BE2C (cell line): ENCODE measurements at regions not wholly inside any gene's neighbourhood (a gene's known extent, or its start where the extent isn't known, plus 50 kb on each side); places are given as distances from the start of the nearest gene placed in this dataset.
A peak's percentile ranks its signal among the peaks of the same experiment; 100 is the strongest.
"Not testable (repeated sequence)": the region's sequence is repeated elsewhere in the genome, so short reads cannot be mapped to it uniquely, and the experiment has no call there.

ENCODE experiments used
- DNase-seq: peaks from one replicate; pipeline ENCODE4 v3.0.0-alpha.2; 2020
- H3K27me3 ChIP-seq: fragments of 250-450 bp; sonication (Bioruptor Pico); 2 replicates; pipeline ENCODE4 v1.5.1; 2020; ENCODE audit warnings: mild to moderate bottlenecking
- H3K36me3 ChIP-seq: fragments of 250-450 bp; sonication (Bioruptor Pico); 2 replicates; pipeline ENCODE4 v1.5.1; 2020; ENCODE audit warnings: mild to moderate bottlenecking
- H3K4me1 ChIP-seq: fragments of 250-450 bp; sonication (Bioruptor Pico); 2 replicates; pipeline ENCODE4 v1.5.1; 2020
- H3K4me3 ChIP-seq: 2 replicates; pipeline ENCODE4 v1.5.1; 2011; ENCODE audit warnings: low read depth, low read length
- H3K9me3 ChIP-seq: fragments of 250-450 bp; sonication (Bioruptor Pico); 2 replicates; pipeline ENCODE4 v1.5.1; 2020
- CTCF ChIP-seq: IDR thresholded peaks from 2 replicates; pipeline ENCODE4 v1.5.1; 2012; ENCODE audit warnings: mild to moderate bottlenecking, low read depth, low read length

- no peaks in the 10 kb centered on the region for H3K27me3 ChIP-seq
- no peaks in the 10 kb centered on the region for H3K4me1 ChIP-seq
- no peaks in the 10 kb centered on the region for H3K9me3 ChIP-seq
- no peaks in the 10 kb centered on the region for H3K36me3 ChIP-seq
- no peak for TF ChIP-seq CTCF
- no peak overlapping the region for H3K4me3 ChIP-seq
- no peak for DNase-seq
Measured at GRCh38 chr4:94015956-94016355, 187.4 kb downstream of the ATOH1 start.

- TF ChIP-seq CTCF: peak; percentile 17; the same call in 1 of the 2 replicates
- Histone ChIP-seq H3K4me1 (peaks cover 11% of the 10 kb centered on the region), H3K27me3 (no peaks in the 10 kb centered on the region), H3K4me3 (peak overlapping the region; percentile 27; the same call in 1 of the 2 replicates), H3K9me3 (no peaks in the 10 kb centered on the region), H3K36me3 (no peaks in the 10 kb centered on the region)
- peak; percentile 79 for DNase-seq
Measured at GRCh38 chr4:94032754-94033153, 174.9 kb upstream of the SMARCAD1 start.

GRCh38 chr4:94036964-94037363, 170.7 kb upstream of the SMARCAD1 start:
- Histone ChIP-seq H3K4me1 (peaks cover 14% of the 10 kb centered on the region), H3K27me3 (no peaks in the 10 kb centered on the region), H3K4me3 (no peak overlapping the region), H3K9me3 (no peaks in the 10 kb centered on the region), H3K36me3 (no peaks in the 10 kb centered on the region)
- peak; percentile 58 for DNase-seq
- no peak for TF ChIP-seq CTCF

GRCh38 chr4:94038195-94038594, 169.5 kb upstream of the SMARCAD1 start:
- TF ChIP-seq CTCF: no peak
- no peaks in the 10 kb centered on the region for H3K27me3 ChIP-seq
- H3K9me3 ChIP-seq: no peaks in the 10 kb centered on the region
- H3K36me3 ChIP-seq: no peaks in the 10 kb centered on the region
- H3K4me3 ChIP-seq: peak overlapping the region; percentile 49
- peaks cover 9% of the 10 kb centered on the region for H3K4me1 ChIP-seq
- DNase-seq: peak; percentile 90

GRCh38 chr4:94039226-94039625, 168.4 kb upstream of the SMARCAD1 start:
- no peak for DNase-seq

GRCh38 chr4:94044471-94044870, 163.2 kb upstream of the SMARCAD1 start:
- not testable (repeated sequence) for H3K4me1 ChIP-seq, H3K36me3 ChIP-seq, DNase-seq, H3K4me3 ChIP-seq, H3K9me3 ChIP-seq, H3K27me3 ChIP-seq

More at GRCh38 chr4:94039226-94039625, 168.4 kb upstream of the SMARCAD1 start:
- TF ChIP-seq CTCF: no peak
- Histone ChIP-seq H3K9me3 (no peaks in the 10 kb centered on the region), H3K4me1 (peaks cover 9% of the 10 kb centered on the region), H3K36me3 (no peaks in the 10 kb centered on the region), H3K27me3 (no peaks in the 10 kb centered on the region), H3K4me3 (no peak overlapping the region)

- H3K9me3 ChIP-seq: no peaks in the 10 kb centered on the region
- no peak for TF ChIP-seq CTCF
- no peaks in the 10 kb centered on the region for H3K4me1 ChIP-seq
- H3K36me3 ChIP-seq: no peaks in the 10 kb centered on the region
- H3K27me3 ChIP-seq: no peaks in the 10 kb centered on the region
- no peak for DNase-seq
- H3K4me3 ChIP-seq: no peak overlapping the region
Measured at GRCh38 chr4:94063084-94063483, 144.6 kb upstream of the SMARCAD1 start.
